HL-60 (cell line): ENCODE measurements at regions not wholly inside any gene's neighbourhood (a gene's known extent, or its start where the extent isn't known, plus 50 kb on each side); places are given as distances from the start of the nearest gene placed in this dataset.

Experiments
- DNase-seq, 2 experiments: peaks; one replicate each; pipeline ENCODE4 v3.0.0-alpha.2; 2010 to 2020; ENCODE audit warnings: low read depth in 1 of 2, low spot score in 1 of 2
- H3K27ac ChIP-seq: fragments of 250-450 bp; sonication (Bioruptor Pico); replicated peaks from 2 replicates; pipeline ENCODE4 v1.5.1; 2020; ENCODE audit warnings: mild to moderate bottlenecking, moderate library complexity
- H3K27me3 ChIP-seq: fragments of 250-450 bp; sonication (Bioruptor Pico); 2 replicates; pipeline ENCODE4 v1.5.1; 2021; ENCODE audit warnings: mild to moderate bottlenecking, moderate library complexity; ENCODE audit not compliant: insufficient read depth, poor library complexity, severe bottlenecking
- H3K4me3 ChIP-seq: replicated peaks from 2 replicates; pipeline ENCODE4 v1.5.1; 2011; ENCODE audit warnings: mild to moderate bottlenecking, control low read depth, low read length; ENCODE audit not compliant: insufficient read depth
- CTCF ChIP-seq: IDR thresholded peaks from one replicate; pipeline ENCODE4 v1.5.1; 2011; ENCODE audit warnings: low read length, control low read depth, inconsistent platforms; ENCODE audit not compliant: insufficient read depth
- GABPA ChIP-seq: IDR thresholded peaks from 2 replicates; pipeline ENCODE4 v1.6.1; 2012; ENCODE audit warnings: low read depth
- POLR2AphosphoS5 ChIP-seq: IDR thresholded peaks from 2 replicates; pipeline ENCODE4 v1.6.1; 2012; ENCODE audit warnings: low read depth
- REST ChIP-seq: IDR thresholded peaks from 2 replicates; pipeline ENCODE4 v1.6.1; 2012; ENCODE audit warnings: low read depth; ENCODE audit not compliant: insufficient replicate concordance
- SPI1 ChIP-seq: IDR thresholded peaks from 2 replicates; pipeline ENCODE4 v1.6.1; 2012; ENCODE audit warnings: low read depth, mild to moderate bottlenecking, borderline replicate concordance

GRCh38 chr6:3961581-3962215 is 112.5 kb downstream of the FAM50B start:
- Histone ChIP-seq H3K4me3 (no peak overlapping the region), H3K27me3 (peaks cover 3% of the 10 kb centered on the region), H3K27ac (no peak overlapping the region)
- TF ChIP-seq REST, result no peak
- no peak for TF ChIP-seq CTCF
- no peak for TF ChIP-seq SPI1
- no peak for TF ChIP-seq GABPA
- DNase-seq, result no peak

GRCh38 chr6:3962291-3963280 is 113.4 kb downstream of the FAM50B start:
- H3K27me3 ChIP-seq, result peaks cover 3% of the 10 kb centered on the region
- TF ChIP-seq SPI1 (no peak), CTCF (no peak)
- no peak overlapping the region for H3K4me3 ChIP-seq
- no peak overlapping the region for H3K27ac ChIP-seq
- DNase-seq, result no peak

GRCh38 chr6:3963426-3963825 is 114.3 kb downstream of the FAM50B start:
- H3K27me3 ChIP-seq, result peaks cover 3% of the 10 kb centered on the region
- TF ChIP-seq REST, result no peak
- no peak for TF ChIP-seq CTCF
- no peak for TF ChIP-seq SPI1
- TF ChIP-seq GABPA, result no peak
- TF ChIP-seq POLR2AphosphoS5, result no peak
- no peak for DNase-seq
- no peak overlapping the region for H3K27ac ChIP-seq
- H3K4me3 ChIP-seq, result no peak overlapping the region
